NB4 (cell line): ENCODE measurements at regions not wholly inside any gene's neighbourhood (a gene's known extent, or its start where the extent isn't known, plus 50 kb on each side); places are given as distances from the start of the nearest gene placed in this dataset.

Experiments
- CTCF ChIP-seq: IDR thresholded peaks from one replicate; pipeline ENCODE4 v1.5.1; 2012; ENCODE audit warnings: low read depth, low read length
- POLR2A ChIP-seq: IDR thresholded peaks from 2 replicates; pipeline ENCODE4 v1.6.1; 2011; ENCODE audit warnings: mild to moderate bottlenecking; ENCODE audit not compliant: insufficient read length; ENCODE audit errors: extremely low read depth

- no peak for TF ChIP-seq CTCF
- no peak for TF ChIP-seq POLR2A
These were observed 1453.3 kb downstream of the PCDH18 start for GRCh38 chr4:136078976-136079375.
